H1 (cell line): ENCODE measurements at regions not wholly inside any gene's neighbourhood (a gene's known extent, or its start where the extent isn't known, plus 50 kb on each side); places are given as distances from the start of the nearest gene placed in this dataset.

ENCODE experiments used
- CTCF ChIA-PET: fragments of 300-600 bp; sonication (Branson Sonifier 250); formaldehyde crosslinking; loops from one replicate; lab custom pipeline; 2021; ENCODE audit not compliant: partially characterized antibody; lab: Charles Lee
- POLR2A ChIA-PET: fragments of 300-600 bp; sonication (Branson Sonifier 250); formaldehyde crosslinking; loops from one replicate; lab custom pipeline; 2021; ENCODE audit warnings: inconsistent platforms; ENCODE audit not compliant: partially characterized antibody; lab: Charles Lee
- DNase-seq, 2 experiments: peaks; one replicate each; pipeline versions ENCODE4 v3.0.0 to v3.0.0-alpha.2; 2010 to 2022; ENCODE audit warnings: low spot score in 2 of 2, low read depth in 1 of 2, mixed read lengths in 1 of 2
- FAIRE-seq: peaks from 2 replicates; lab custom pipeline; 2011; peaks lifted over from hg19 to GRCh38; lab: Jason Lieb, UNC
- H2AFZ ChIP-seq: 2 replicates; pipeline ENCODE4 v1.8.1; 2012; ENCODE audit warnings: low read length, inconsistent platforms
- H2AK5ac ChIP-seq: 2 replicates; pipeline ENCODE4 v1.6.1; 2013; ENCODE audit warnings: low read depth, low read length
- H2BK120ac ChIP-seq: replicated peaks from 2 replicates; pipeline ENCODE3; 2013; ENCODE audit warnings: low read depth, low read length, inconsistent platforms
- H2BK12ac ChIP-seq: 2 replicates; pipeline ENCODE4 v1.6.1; 2013; ENCODE audit warnings: low read depth, low read length
- H2BK15ac ChIP-seq: 2 replicates; pipeline ENCODE4 v1.6.1; 2013; ENCODE audit warnings: low read length
- H2BK20ac ChIP-seq: 2 replicates; pipeline ENCODE4 v1.6.1; 2013; ENCODE audit warnings: low read length
- H2BK5ac ChIP-seq: 2 replicates; pipeline ENCODE4 v1.6.1; 2013; ENCODE audit warnings: low read depth, low read length
- H3K14ac ChIP-seq: 2 replicates; pipeline ENCODE4 v1.6.1; 2013; ENCODE audit warnings: inconsistent platforms; ENCODE audit not compliant: insufficient read length
- H3K18ac ChIP-seq: 2 replicates; pipeline ENCODE4 v1.6.1; 2013; ENCODE audit warnings: low read length; ENCODE audit errors: extremely low read depth
- H3K23ac ChIP-seq: 2 replicates; pipeline ENCODE4 v1.6.1; 2013; ENCODE audit warnings: inconsistent platforms; ENCODE audit not compliant: insufficient read length
- H3K23me2 ChIP-seq: 2 replicates; pipeline ENCODE4 v1.6.1; 2013; ENCODE audit warnings: low read depth, low read length
- H3K27ac ChIP-seq: 2 replicates; pipeline ENCODE4 v1.6.1; 2011; ENCODE audit warnings: low read depth, low read length, inconsistent platforms
- H3K27me3 ChIP-seq, 4 experiments: replicated peaks in 1 of 4; 1 replicate in 1 of 4; 2 replicates in 3 of 4; pipeline versions ENCODE4 v1.6.1 to v1.8.1; 2011 to 2013; ENCODE audit warnings: low read length in 3 of 4, mild to moderate bottlenecking in 3 of 4, inconsistent platforms in 2 of 4, mixed read lengths in 2 of 4, moderate library complexity in 1 of 4; ENCODE audit not compliant: control insufficient read depth in 3 of 4, insufficient read depth in 3 of 4; ENCODE audit errors: extremely low read depth in 1 of 4
- H3K36me3 ChIP-seq, 4 experiments: 2 replicates each; pipeline versions ENCODE4 v1.6.1 to v1.8.1; 2011 to 2013; ENCODE audit warnings: mild to moderate bottlenecking in 4 of 4, low read length in 3 of 4, moderate library complexity in 2 of 4, control low read depth in 1 of 4, inconsistent platforms in 1 of 4; ENCODE audit not compliant: insufficient read depth in 4 of 4, control insufficient read depth in 2 of 4
- H3K4ac ChIP-seq: replicated peaks from 2 replicates; pipeline ENCODE3; 2013; ENCODE audit warnings: low read length, low read depth, mixed read lengths, inconsistent platforms; ENCODE audit not compliant: insufficient read length
- H3K4me1 ChIP-seq, 4 experiments: replicated peaks in 1 of 4; 1 replicate in 1 of 4; 2 replicates in 3 of 4; pipeline versions ENCODE4 v1.6.1 to v1.8.1; 2011 to 2013; ENCODE audit warnings: low read length in 3 of 4, inconsistent platforms in 2 of 4, mixed read lengths in 1 of 4; ENCODE audit not compliant: insufficient read depth in 4 of 4, control insufficient read depth in 3 of 4
- H3K4me2 ChIP-seq, 2 experiments: 2 replicates each; pipeline versions ENCODE4 v1.6.1 to v1.8.1; 2011 to 2013; ENCODE audit warnings: low read depth in 2 of 2, low read length in 2 of 2, control low read depth in 1 of 2, inconsistent platforms in 1 of 2, mild to moderate bottlenecking in 1 of 2; ENCODE audit not compliant: insufficient read depth in 1 of 2
- H3K4me3 ChIP-seq, 4 experiments: fragments of 200-600, 300-600 bp in 1 of 4; sonication (generic), shearing (Covaris generic), sonication (Bioruptor Twin) in 1 of 4; 2 replicates each; pipeline versions ENCODE4 v1.5.1 to v1.8.1; 2011 to 2016; ENCODE audit warnings: low read length in 4 of 4, low read depth in 3 of 4, control low read depth in 2 of 4, inconsistent platforms in 2 of 4, mild to moderate bottlenecking in 2 of 4, mixed read lengths in 1 of 4, moderate library complexity in 1 of 4; ENCODE audit not compliant: insufficient read depth in 2 of 4; ENCODE audit errors: extremely low read depth in 1 of 4
- H3K56ac ChIP-seq: replicated peaks from 2 replicates; pipeline ENCODE3; 2013; ENCODE audit warnings: low read depth, mild to moderate bottlenecking, mixed read lengths, low read length, inconsistent platforms; ENCODE audit not compliant: insufficient read length
- H3K79me1 ChIP-seq: 2 replicates; pipeline ENCODE4 v1.6.1; 2013; ENCODE audit warnings: low read depth, low read length, control low read depth
- H3K79me2 ChIP-seq, 2 experiments: 2 replicates each; pipeline versions ENCODE4 v1.6.1 to v1.8.1; 2012 to 2013; ENCODE audit warnings: low read length in 2 of 2, mild to moderate bottlenecking in 2 of 2, inconsistent platforms in 1 of 2; ENCODE audit not compliant: insufficient read depth in 2 of 2, control insufficient read depth in 1 of 2
- H3K9ac ChIP-seq, 4 experiments: replicated peaks in 1 of 4; 1 replicate in 1 of 4; 2 replicates in 3 of 4; pipeline versions ENCODE4 v1.6.1 to v1.8.1; 2011 to 2013; ENCODE audit warnings: low read depth in 3 of 4, low read length in 3 of 4, control low read depth in 2 of 4, mild to moderate bottlenecking in 2 of 4, moderate library complexity in 2 of 4, inconsistent platforms in 1 of 4; ENCODE audit errors: extremely low read depth in 1 of 4
- H3K9me3 ChIP-seq, 2 experiments: 2 replicates each; pipeline versions ENCODE4 v1.6.1 to v1.8.1; 2012 to 2013; ENCODE audit warnings: mild to moderate bottlenecking in 2 of 2, moderate library complexity in 2 of 2, control low read depth in 1 of 2, inconsistent platforms in 1 of 2, low read depth in 1 of 2, low read length in 1 of 2, mixed read lengths in 1 of 2; ENCODE audit not compliant: insufficient read depth in 2 of 2
- H4K20me1 ChIP-seq, 2 experiments: replicated peaks in 1 of 2; 2 replicates each; pipeline versions ENCODE3 to v1.8.1; 2011 to 2013; ENCODE audit warnings: inconsistent platforms in 2 of 2, low read length in 2 of 2, mild to moderate bottlenecking in 1 of 2; ENCODE audit not compliant: insufficient read depth in 2 of 2, control insufficient read depth in 1 of 2
- H4K5ac ChIP-seq: 2 replicates; pipeline ENCODE4 v1.6.1; 2013; ENCODE audit warnings: low read length, low read depth, mixed read lengths, inconsistent platforms; ENCODE audit not compliant: insufficient read length
- H4K8ac ChIP-seq: 2 replicates; pipeline ENCODE4 v1.8.0; 2013; ENCODE audit warnings: mild to moderate bottlenecking, moderate library complexity, low read length, inconsistent platforms; ENCODE audit not compliant: insufficient read depth; ENCODE audit errors: extremely low read depth
- H4K91ac ChIP-seq: replicated peaks from 2 replicates; pipeline ENCODE3; 2013; ENCODE audit warnings: low read length, mixed read lengths, inconsistent platforms; ENCODE audit not compliant: insufficient read length
- ASH2L ChIP-seq: fragments of 200-600, 300-600 bp; sonication (generic); IDR thresholded peaks from one replicate; pipeline ENCODE4 v1.7.1; 2017; ENCODE audit warnings: low read length
- CEBPB ChIP-seq: IDR thresholded peaks from 2 replicates; pipeline ENCODE4 v1.6.1; 2012; ENCODE audit warnings: low read depth, low read length
- CTBP2 ChIP-seq: IDR thresholded peaks from 2 replicates; pipeline ENCODE4 v1.7.0; 2011; ENCODE audit warnings: borderline replicate concordance, mild to moderate bottlenecking, moderate library complexity, mixed read lengths, low read length; ENCODE audit not compliant: insufficient read depth, insufficient read length
- SP2 ChIP-seq: IDR thresholded peaks from 2 replicates; pipeline ENCODE4 v1.6.1; 2012; ENCODE audit warnings: mild to moderate bottlenecking, low read length, inconsistent platforms
- WGBS, 2 experiments: shearing (Covaris generic) in 1 of 2; methylation state at CpG; one replicate each; pipeline versions ENCODE4 v1.1.6 to v1.1.7; 2013 to 2015; ENCODE audit warnings: low lambda C conversion rate in 2 of 2, mixed read lengths in 2 of 2, inconsistent platforms in 1 of 2, low coverage in 1 of 2, missing lambda C conversion rate in 1 of 2; ENCODE audit not compliant: insufficient replicate concordance in 2 of 2, insufficient coverage in 1 of 2, insufficient read length in 1 of 2; ENCODE audit errors: extremely low coverage in 1 of 2, missing lambda C conversion rate in 1 of 2; 5-methylcytosine and 5-hydroxymethylcytosine counted together

- FAIRE-seq: no peak
- Histone ChIP-seq H3K56ac (no peak overlapping the region), H3K14ac (no peak overlapping the region), H2BK20ac (no peak overlapping the region), H3K27me3 (no peaks in the 10 kb centered on the region), H3K4me2 (no peak overlapping the region), H2BK15ac (no peak overlapping the region), H4K20me1 (no peaks in the 10 kb centered on the region), H2BK12ac (no peak overlapping the region), H3K9me3 (peaks cover 8 to 14% of the 10 kb centered on the region in 2 experiments), H3K4me1 (no peaks in the 10 kb centered on the region), H2AFZ (no peak overlapping the region), H3K23ac (no peak overlapping the region), H3K18ac (no peak overlapping the region), H3K36me3 (no peaks in the 10 kb centered on the region), H3K9ac (no peak overlapping the region), H3K4me3 (no peak overlapping the region), H2AK5ac (no peak overlapping the region), H3K4ac (no peak overlapping the region), H4K5ac (no peak overlapping the region), H2BK120ac (no peak overlapping the region), H4K91ac (no peak overlapping the region), H4K8ac (no peak overlapping the region), H2BK5ac (no peak overlapping the region), H3K79me1 (no peaks in the 10 kb centered on the region), H3K27ac (no peak overlapping the region), H3K79me2 (no peaks in the 10 kb centered on the region), H3K23me2 (no peaks in the 10 kb centered on the region)
- WGBS, 2 experiments: 87% methylated on average over 4 of the region's 4 CpGs; no CpG with 5 or more reads in 1 of the 2 experiments
- POLR2A ChIA-PET: no interaction called here
- no peak for DNase-seq
- CTCF ChIA-PET: interaction anchor here (1.1 to 1.8 kb wide), 3 partner anchors 38 to 46 kb away, joined by 3 to 4 read pairs (median 3); no protein-coding TSS in a partner anchor
- TF ChIP-seq ASH2L (no peak), CTBP2 (no peak), SP2 (no peak), CEBPB (no peak)
Observed at GRCh38 chr1:185634704-185635103, 99.5 kb upstream of the HMCN1 start.
